Hepatocyte (in vitro differentiated cells): ENCODE measurements at regions not wholly inside any gene's neighbourhood (a gene's known extent, or its start where the extent isn't known, plus 50 kb on each side); places are given as distances from the start of the nearest gene placed in this dataset.

ENCODE experiments used
- DNase-seq: peaks from one replicate; pipeline ENCODE4 v3.0.0-alpha.2; 2016; ENCODE audit warnings: low spot score
- H2AFZ ChIP-seq: fragments of 200-600 bp; sonication (generic); 2 replicates; pipeline ENCODE4 v1.6.0; 2016; ENCODE audit warnings: antibody characterized with exemption, mild to moderate bottlenecking
- H3K27ac ChIP-seq: fragments of 200-600 bp; sonication (generic); 2 replicates; pipeline ENCODE4 v1.5.1; 2016; ENCODE audit warnings: mild to moderate bottlenecking
- H3K27me3 ChIP-seq: fragments of 200-600 bp; sonication (generic); 2 replicates; pipeline ENCODE4 v1.6.1; 2016
- H3K36me3 ChIP-seq: fragments of 200-600 bp; sonication (generic); replicated peaks from 2 replicates; pipeline ENCODE4 v1.5.1; 2016; ENCODE audit warnings: low read depth; ENCODE audit not compliant: insufficient read depth
- H3K4me1 ChIP-seq: fragments of 200-600 bp; sonication (generic); 2 replicates; pipeline ENCODE4 v1.5.1; 2016; ENCODE audit warnings: mild to moderate bottlenecking, moderate library complexity; ENCODE audit not compliant: insufficient read depth
- H3K4me2 ChIP-seq: fragments of 200-600 bp; sonication (generic); 2 replicates; pipeline ENCODE4 v1.6.0; 2016
- H3K4me3 ChIP-seq: fragments of 200-600 bp; sonication (generic); 2 replicates; pipeline ENCODE4 v1.5.1; 2016; ENCODE audit warnings: mild to moderate bottlenecking
- H3K79me2 ChIP-seq: fragments of 200-600 bp; sonication (generic); 2 replicates; pipeline ENCODE4 v1.6.0; 2017; ENCODE audit warnings: mild to moderate bottlenecking
- H3K9me2 ChIP-seq: fragments of 200-600 bp; sonication (generic); replicated peaks from 2 replicates; pipeline ENCODE4 v1.6.0; 2017; ENCODE audit warnings: mild to moderate bottlenecking; ENCODE audit not compliant: insufficient read depth
- H3K9me3 ChIP-seq: fragments of 200-600 bp; sonication (generic); 2 replicates; pipeline ENCODE4 v1.5.1; 2016; ENCODE audit warnings: low read depth, mild to moderate bottlenecking
- H4K20me1 ChIP-seq: fragments of 200-600 bp; sonication (generic); 2 replicates; pipeline ENCODE4 v1.6.0; 2016; ENCODE audit warnings: mild to moderate bottlenecking; ENCODE audit not compliant: insufficient read depth, poor library complexity, severe bottlenecking
- CTCF ChIP-seq: fragments of 200-600 bp; sonication (generic); IDR thresholded peaks from 2 replicates; pipeline ENCODE4 v1.5.1; 2016; ENCODE audit warnings: antibody characterized with exemption, mild to moderate bottlenecking; ENCODE audit not compliant: poor library complexity
- EZH2 ChIP-seq: fragments of 200-600 bp; sonication (generic); IDR thresholded peaks from 2 replicates; pipeline ENCODE4 v1.6.1; 2016; ENCODE audit warnings: antibody characterized with exemption, mild to moderate bottlenecking, borderline replicate concordance
- EZH2phosphoT487 ChIP-seq: fragments of 200-600 bp; sonication (generic); IDR thresholded peaks from one replicate; pipeline ENCODE4 v1.6.1; 2018; ENCODE audit warnings: antibody characterized with exemption, mild to moderate bottlenecking, low read depth, moderate library complexity; ENCODE audit not compliant: unreplicated experiment, severe bottlenecking
- WGBS: methylation state at CpG from one replicate; pipeline ENCODE4 v1.1.6; 2016; ENCODE audit warnings: low lambda C conversion rate; ENCODE audit errors: missing lambda C conversion rate; 5-methylcytosine and 5-hydroxymethylcytosine counted together

- Histone ChIP-seq H3K27ac (no peak overlapping the region), H3K79me2 (no peaks in the 10 kb centered on the region), H3K4me3 (no peak overlapping the region), H2AFZ (no peak overlapping the region), H3K9me3 (no peaks in the 10 kb centered on the region), H3K9me2 (no peaks in the 10 kb centered on the region), H3K4me2 (no peak overlapping the region), H3K27me3 (no peaks in the 10 kb centered on the region), H3K36me3 (no peaks in the 10 kb centered on the region), H3K4me1 (no peaks in the 10 kb centered on the region), H4K20me1 (no peaks in the 10 kb centered on the region)
- TF ChIP-seq EZH2phosphoT487 (no peak), EZH2 (no peak), CTCF (no peak)
- 90% methylated on average over 3 of the region's 3 CpGs for WGBS
- no peak for DNase-seq
Observed at GRCh38 chr4:137106287-137106686, 426.0 kb downstream of the PCDH18 start.

GRCh38 chr4:137090951-137091350, 441.3 kb downstream of the PCDH18 start:
- Histone ChIP-seq H3K79me2 (no peaks in the 10 kb centered on the region), H3K9me2 (no peaks in the 10 kb centered on the region), H3K27ac (no peak overlapping the region), H2AFZ (no peak overlapping the region), H3K4me3 (no peak overlapping the region), H3K9me3 (no peaks in the 10 kb centered on the region), H3K27me3 (no peaks in the 10 kb centered on the region), H4K20me1 (no peaks in the 10 kb centered on the region), H3K4me2 (no peak overlapping the region), H3K4me1 (no peaks in the 10 kb centered on the region), H3K36me3 (no peaks in the 10 kb centered on the region)
- 73% methylated on average over 3 of the region's 3 CpGs for WGBS
- TF ChIP-seq CTCF (no peak), EZH2phosphoT487 (no peak), EZH2 (no peak)
- no peak for DNase-seq

- Histone ChIP-seq H3K79me2 (no peaks in the 10 kb centered on the region), H3K9me3 (no peaks in the 10 kb centered on the region), H3K27me3 (no peaks in the 10 kb centered on the region), H3K36me3 (no peaks in the 10 kb centered on the region), H3K4me1 (no peaks in the 10 kb centered on the region), H3K9me2 (no peaks in the 10 kb centered on the region), H4K20me1 (no peaks in the 10 kb centered on the region), H3K4me3 (no peak overlapping the region), H2AFZ (no peak overlapping the region), H3K4me2 (no peak overlapping the region), H3K27ac (no peak overlapping the region)
- WGBS, result 60% methylated on average over 2 of the region's 2 CpGs
- DNase-seq, result no peak
- TF ChIP-seq EZH2phosphoT487 (no peak), EZH2 (no peak), CTCF (no peak)
Observed at GRCh38 chr4:137083571-137084135, 448.6 kb downstream of the PCDH18 start.

GRCh38 chr4:137082061-137082460, 450.2 kb downstream of the PCDH18 start:
- H3K27me3 ChIP-seq, result no peaks in the 10 kb centered on the region
- WGBS, result 36% methylated on average over 1 of the region's 1 CpG
- no peaks in the 10 kb centered on the region for H3K4me1 ChIP-seq
- TF ChIP-seq CTCF (no peak), EZH2 (no peak), EZH2phosphoT487 (no peak)
- H3K4me2 ChIP-seq, result no peak overlapping the region
- H3K79me2 ChIP-seq, result no peaks in the 10 kb centered on the region
- no peak for DNase-seq
- no peak overlapping the region for H2AFZ ChIP-seq
- no peaks in the 10 kb centered on the region for H3K9me3 ChIP-seq
- H3K36me3 ChIP-seq, result no peaks in the 10 kb centered on the region
- H4K20me1 ChIP-seq, result no peaks in the 10 kb centered on the region
- no peak overlapping the region for H3K4me3 ChIP-seq
- H3K9me2 ChIP-seq, result no peaks in the 10 kb centered on the region
- H3K27ac ChIP-seq, result no peak overlapping the region
